Adrenal gland (tissue), 5 donors: ENCODE measurements at regions not wholly inside any gene's neighbourhood (a gene's known extent, or its start where the extent isn't known, plus 50 kb on each side); places are given as distances from the start of the nearest gene placed in this dataset.

Experiments used
- CTCF ChIP-seq, 6 experiments: fragments of 450-650 bp in 4 of 6; fragments of 200-600 bp in 2 of 6; sonication (generic) in 1 of 6; IDR thresholded peaks; 1 replicate in 5 of 6; 2 replicates in 1 of 6; pipeline versions ENCODE4 v1.5.1 to v1.8.0; 2016 to 2021; ENCODE audit warnings: antibody characterized with exemption in 6 of 6, mild to moderate bottlenecking in 2 of 6, moderate library complexity in 1 of 6
- POLR2A ChIP-seq, 2 donors: fragments of 450-650 bp; IDR thresholded peaks; one replicate each; pipeline ENCODE4 v1.6.1; 2017; ENCODE audit warnings: antibody characterized with exemption in 2 of 2, mild to moderate bottlenecking in 2 of 2, moderate library complexity in 1 of 2
- donor health status: DM: no; HTN: no; CAD: no.

GRCh38 chr13:76808927-76809326 is 77.3 kb downstream of the KCTD12 start:
- TF ChIP-seq POLR2A (IDR thresholded peaks at IDR 0.05): no peak
- TF ChIP-seq CTCF (IDR thresholded peaks at IDR 0.05): no peak
